Peyer's patch (tissue), 4 donors: ENCODE measurements at regions not wholly inside any gene's neighbourhood (a gene's known extent, or its start where the extent isn't known, plus 50 kb on each side); places are given as distances from the start of the nearest gene placed in this dataset.

Source experiments
- DNase-seq, 3 donors: peaks; one replicate each; pipeline ENCODE4 v3.0.0-alpha.2; 2017 to 2019
- H3K27ac ChIP-seq, 4 donors: fragments of 200-600 bp; sonication (generic); one replicate each; pipeline ENCODE4 v1.5.1; 2016 to 2019
- H3K27me3 ChIP-seq, 2 donors: fragments of 200-600 bp; sonication (generic); one replicate each; pipeline ENCODE4 v1.5.1; 2019
- H3K36me3 ChIP-seq, 3 donors: fragments of 200-600 bp; sonication (generic); one replicate each; pipeline ENCODE4 v1.5.1; 2016 to 2019
- H3K4me1 ChIP-seq, 4 donors: fragments of 200-600 bp; sonication (generic); one replicate each; pipeline ENCODE4 v1.5.1; 2016 to 2019
- H3K4me3 ChIP-seq, 4 donors: fragments of 200-600 bp; sonication (generic); 1 replicate in 3 of 4; 2 replicates in 1 of 4; pipeline ENCODE4 v1.5.1; 2016 to 2019; ENCODE audit warnings: mild to moderate bottlenecking in 1 of 4
- H3K9me3 ChIP-seq, 4 donors: fragments of 200-600 bp; sonication (generic); one replicate each; pipeline ENCODE4 v1.5.1; 2016 to 2019; ENCODE audit warnings: mild to moderate bottlenecking in 1 of 4
- POLR2A ChIP-seq, 2 donors: fragments of 450-650 bp; IDR thresholded peaks; one replicate each; pipeline ENCODE4 v1.5.1; 2017; ENCODE audit warnings: antibody characterized with exemption in 2 of 2, mild to moderate bottlenecking in 2 of 2, moderate library complexity in 2 of 2
- TF ChIP-seq, protein P1 (sequence below), 6 experiments: fragments of 450-650 bp in 4 of 6; fragments of 200-600 bp in 2 of 6; sonication (generic) in 1 of 6; IDR thresholded peaks; one replicate each; pipeline ENCODE4 v1.5.1; 2017 to 2019; ENCODE audit warnings: antibody characterized with exemption in 6 of 6, mild to moderate bottlenecking in 3 of 6, moderate library complexity in 1 of 6

DNA sequence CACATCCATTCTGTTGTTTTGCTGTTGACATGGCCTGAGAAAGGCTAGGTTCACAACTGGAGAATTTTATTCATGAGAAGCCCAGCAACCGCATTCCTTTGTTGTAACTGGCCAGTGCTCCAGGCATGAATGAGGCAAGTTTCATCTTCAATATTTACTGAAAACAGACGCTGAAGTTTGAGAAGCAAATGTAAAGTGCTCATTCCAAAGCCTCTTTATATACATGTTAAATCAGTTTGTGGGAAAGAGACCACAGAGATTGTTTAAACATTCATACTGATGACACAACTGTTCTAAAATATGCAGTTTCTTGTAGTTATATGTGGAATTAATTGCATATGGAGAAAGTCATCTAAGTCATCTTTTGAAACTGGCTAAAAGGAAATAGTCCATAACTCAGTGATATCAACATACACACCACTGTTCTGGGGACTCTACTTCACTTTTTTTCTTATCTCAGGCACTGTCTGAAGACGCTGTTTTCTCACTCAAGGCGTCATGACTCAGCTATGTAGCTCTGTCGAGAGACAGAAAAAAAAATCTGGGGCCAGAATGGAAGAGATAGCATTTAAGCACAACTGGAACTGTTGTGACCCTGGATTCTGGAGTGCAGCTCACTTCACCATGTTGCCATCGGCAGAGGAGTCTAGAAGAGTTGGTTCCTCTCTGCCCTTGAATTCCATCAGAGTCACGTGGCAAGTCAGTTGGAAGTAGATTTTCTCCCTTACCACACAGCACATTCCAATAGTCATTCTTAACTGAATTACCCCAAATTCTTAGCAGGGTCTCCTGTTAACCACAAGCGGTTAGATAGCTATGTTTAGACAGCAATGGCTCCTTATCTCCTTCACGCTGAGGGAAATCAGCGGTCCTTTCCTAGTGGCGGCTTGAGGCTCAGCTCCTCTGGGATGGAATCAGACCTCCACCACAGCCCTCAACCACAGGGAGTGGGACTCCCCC is 258.4 kb upstream of the HMGA2 start:
- Histone ChIP-seq H3K27me3 (no peaks in the 10 kb centered on the region), H3K36me3 (no peaks in the 10 kb centered on the region), H3K27ac (no peak overlapping the region), H3K4me3 (no peak overlapping the region), H3K4me1 (no peaks in the 10 kb centered on the region), H3K9me3 (no peaks in the 10 kb centered on the region)
- TF ChIP-seq, protein P1, sequence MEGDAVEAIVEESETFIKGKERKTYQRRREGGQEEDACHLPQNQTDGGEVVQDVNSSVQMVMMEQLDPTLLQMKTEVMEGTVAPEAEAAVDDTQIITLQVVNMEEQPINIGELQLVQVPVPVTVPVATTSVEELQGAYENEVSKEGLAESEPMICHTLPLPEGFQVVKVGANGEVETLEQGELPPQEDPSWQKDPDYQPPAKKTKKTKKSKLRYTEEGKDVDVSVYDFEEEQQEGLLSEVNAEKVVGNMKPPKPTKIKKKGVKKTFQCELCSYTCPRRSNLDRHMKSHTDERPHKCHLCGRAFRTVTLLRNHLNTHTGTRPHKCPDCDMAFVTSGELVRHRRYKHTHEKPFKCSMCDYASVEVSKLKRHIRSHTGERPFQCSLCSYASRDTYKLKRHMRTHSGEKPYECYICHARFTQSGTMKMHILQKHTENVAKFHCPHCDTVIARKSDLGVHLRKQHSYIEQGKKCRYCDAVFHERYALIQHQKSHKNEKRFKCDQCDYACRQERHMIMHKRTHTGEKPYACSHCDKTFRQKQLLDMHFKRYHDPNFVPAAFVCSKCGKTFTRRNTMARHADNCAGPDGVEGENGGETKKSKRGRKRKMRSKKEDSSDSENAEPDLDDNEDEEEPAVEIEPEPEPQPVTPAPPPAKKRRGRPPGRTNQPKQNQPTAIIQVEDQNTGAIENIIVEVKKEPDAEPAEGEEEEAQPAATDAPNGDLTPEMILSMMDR (IDR thresholded peaks at IDR 0.05), result no peak
- no peak for TF ChIP-seq POLR2A (IDR thresholded peaks at IDR 0.05)
- no peak for DNase-seq

DNA sequence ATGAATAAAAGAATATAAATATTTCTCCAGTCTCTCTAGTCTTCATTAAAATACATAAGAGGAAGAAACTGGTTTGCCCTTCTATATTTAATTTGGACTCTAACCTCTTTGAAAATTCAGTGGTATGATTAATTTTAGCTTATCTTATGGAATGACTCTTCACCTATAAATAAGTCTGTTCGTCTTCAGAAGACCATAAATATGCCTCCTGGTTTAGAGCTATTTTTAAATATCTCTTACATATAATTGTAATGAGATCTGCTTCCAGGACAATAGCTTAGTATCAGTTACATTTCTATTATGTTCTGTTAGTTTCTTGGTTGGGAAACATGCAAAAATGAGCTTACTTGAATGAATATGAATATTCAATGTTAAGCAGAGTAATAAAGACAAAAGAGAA is 257.5 kb upstream of the HMGA2 start:
- Histone ChIP-seq H3K36me3 (no peaks in the 10 kb centered on the region), H3K4me3 (no peak overlapping the region), H3K27me3 (no peaks in the 10 kb centered on the region), H3K9me3 (no peaks in the 10 kb centered on the region), H3K27ac (no peak overlapping the region), H3K4me1 (no peaks in the 10 kb centered on the region)
- no peak for DNase-seq
- TF ChIP-seq, protein P1 (IDR thresholded peaks at IDR 0.05), result no peak
- no peak for TF ChIP-seq POLR2A (IDR thresholded peaks at IDR 0.05)

DNA sequence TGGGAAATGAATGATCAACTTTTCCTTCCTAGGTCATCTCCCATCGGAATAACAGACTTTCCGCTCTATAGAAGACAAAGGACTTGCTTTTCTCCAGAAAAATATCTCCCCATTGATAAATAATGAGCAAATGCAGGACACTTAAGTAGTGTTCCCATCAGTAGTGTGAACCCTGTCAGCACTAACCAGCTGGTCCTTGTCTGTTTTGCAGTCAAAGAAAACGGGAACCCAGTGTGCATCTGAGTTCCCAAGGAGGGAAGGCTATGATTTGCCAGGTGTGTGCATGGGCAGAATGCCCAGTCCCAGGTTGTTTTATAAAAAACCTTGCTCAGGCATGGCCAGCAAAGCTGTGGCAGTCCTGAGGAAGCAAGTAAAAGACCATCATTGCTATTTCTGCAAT is 256.5 kb upstream of the HMGA2 start:
- DNase-seq, result no peak
- H3K4me1 ChIP-seq, result no peaks in the 10 kb centered on the region
- TF ChIP-seq, protein P1 (IDR thresholded peaks at IDR 0.05), result no peak
- TF ChIP-seq POLR2A (IDR thresholded peaks at IDR 0.05), result no peak
- H3K27ac ChIP-seq, result no peak overlapping the region
- no peaks in the 10 kb centered on the region for H3K36me3 ChIP-seq
- H3K27me3 ChIP-seq, result no peaks in the 10 kb centered on the region
- no peaks in the 10 kb centered on the region for H3K9me3 ChIP-seq
- H3K4me3 ChIP-seq, result no peak overlapping the region

DNA sequence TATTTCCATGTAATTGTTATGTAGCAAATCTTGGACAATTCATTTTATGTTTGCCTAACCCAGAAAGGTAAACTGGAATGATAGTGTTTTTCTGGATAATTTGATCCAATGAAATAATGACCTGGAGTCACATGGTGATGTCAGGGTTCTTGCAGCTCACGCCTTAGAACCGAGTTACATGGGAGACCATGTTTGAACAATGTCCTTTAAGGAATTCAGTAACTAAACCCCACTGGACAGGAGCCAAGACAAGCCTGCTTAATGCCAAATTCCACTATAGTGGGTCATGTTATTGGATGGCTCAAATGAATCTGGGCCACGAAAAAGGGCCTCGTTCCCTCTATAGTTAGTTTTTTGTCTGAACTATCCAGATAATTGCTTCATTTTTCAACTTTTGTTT is 255.8 kb upstream of the HMGA2 start:
- DNase-seq, result no peak
- H3K36me3 ChIP-seq, result no peaks in the 10 kb centered on the region
- H3K4me1 ChIP-seq, result no peaks in the 10 kb centered on the region
- H3K4me3 ChIP-seq, result no peak overlapping the region
- no peaks in the 10 kb centered on the region for H3K9me3 ChIP-seq
- no peaks in the 10 kb centered on the region for H3K27me3 ChIP-seq
- TF ChIP-seq, protein P1 (IDR thresholded peaks at IDR 0.05), result no peak
- TF ChIP-seq POLR2A (IDR thresholded peaks at IDR 0.05), result no peak
- no peak overlapping the region for H3K27ac ChIP-seq

DNA sequence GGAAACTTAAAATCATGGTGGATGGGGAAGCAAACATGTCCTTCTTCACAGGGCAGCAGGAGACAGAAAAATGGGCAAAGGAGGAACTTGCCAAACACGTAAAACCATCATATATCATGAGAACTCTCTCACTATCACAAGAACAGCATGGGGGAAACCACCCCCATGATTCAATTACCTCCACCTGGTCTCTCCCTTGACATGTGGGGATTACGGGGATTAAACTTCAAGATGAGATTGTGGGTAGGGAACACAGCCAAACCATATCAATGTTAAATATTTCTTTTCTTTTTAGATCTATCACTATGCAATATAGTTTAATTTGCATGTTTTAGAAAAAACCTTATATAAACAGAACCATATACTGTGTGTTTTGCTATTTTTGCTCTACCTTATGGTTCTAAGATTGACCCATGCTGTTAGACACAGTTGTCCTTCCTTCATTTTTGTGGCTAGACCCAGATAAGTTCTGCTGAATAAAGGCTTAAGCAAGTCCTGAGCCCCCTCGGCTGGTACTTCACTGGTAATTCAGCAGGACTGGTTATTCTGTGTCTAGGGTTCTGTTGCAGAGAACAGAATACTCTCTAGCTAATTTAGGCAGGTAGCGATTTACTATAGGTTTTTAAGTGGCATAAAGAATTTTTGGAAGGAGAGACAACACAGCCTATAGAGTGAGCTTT is 253.7 kb upstream of the HMGA2 start:
- TF ChIP-seq POLR2A (IDR thresholded peaks at IDR 0.05), result no peak
- TF ChIP-seq, protein P1 (IDR thresholded peaks at IDR 0.05), result no peak
- no peaks in the 10 kb centered on the region for H3K9me3 ChIP-seq
- no peaks in the 10 kb centered on the region for H3K4me1 ChIP-seq
- H3K27ac ChIP-seq, result no peak overlapping the region
- H3K36me3 ChIP-seq, result no peaks in the 10 kb centered on the region
- no peak for DNase-seq
- no peaks in the 10 kb centered on the region for H3K27me3 ChIP-seq
- no peak overlapping the region for H3K4me3 ChIP-seq
